Left hindlimb (tissue), 1 donor: ENCODE measurements at regions not wholly inside any gene's neighbourhood (a gene's known extent, or its start where the extent isn't known, plus 50 kb on each side); places are given as distances from the start of the nearest gene placed in this dataset.

Experiments
- DNase-seq: peaks from one replicate; pipeline ENCODE4 v3.0.0-alpha.2; 2018

- no peak for DNase-seq
Observed at GRCh38 chr3:110711130-110711832, 360.3 kb upstream of the NECTIN3 start.

- no peak for DNase-seq
Observed at GRCh38 chr3:110711851-110712516, 359.6 kb upstream of the NECTIN3 start.

- no peak for DNase-seq
Observed at GRCh38 chr3:110727056-110727455, 344.6 kb upstream of the NECTIN3 start.

GRCh38 chr3:110731148-110731547, 340.5 kb upstream of the NECTIN3 start:
- no peak for DNase-seq

- DNase-seq: no peak
Observed at GRCh38 chr3:110732420-110732819, 339.2 kb upstream of the NECTIN3 start.

- DNase-seq: no peak
Observed at GRCh38 chr3:110733045-110733444, 338.6 kb upstream of the NECTIN3 start.

- no peak for DNase-seq
Observed at GRCh38 chr3:110734524-110734923, 337.1 kb upstream of the NECTIN3 start.

GRCh38 chr3:110736332-110736731, 335.3 kb upstream of the NECTIN3 start:
- DNase-seq: no peak

DNA sequence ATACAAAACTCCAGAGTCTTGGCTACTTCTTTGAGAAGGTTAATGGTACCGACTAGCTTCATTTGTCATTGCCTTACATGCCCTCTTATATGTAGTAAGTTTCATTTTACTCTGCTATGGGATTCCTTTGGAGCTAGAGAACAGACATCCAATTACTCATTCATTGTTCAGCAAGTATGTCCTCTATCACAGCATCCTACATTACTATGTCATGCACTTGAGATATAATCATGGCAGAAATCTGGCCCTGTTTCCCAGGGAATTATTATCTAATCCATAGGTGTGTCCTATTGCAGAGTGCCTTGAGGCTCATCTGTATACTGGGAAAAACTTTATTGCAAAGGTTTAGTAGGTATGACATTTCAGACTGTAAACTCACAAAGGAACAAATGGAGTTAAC, 333.1 kb upstream of the NECTIN3 start:
- DNase-seq: no peak

- DNase-seq: no peak
Observed at GRCh38 chr3:110741891-110742290, 329.7 kb upstream of the NECTIN3 start.

GRCh38 chr3:110743202-110743601, 328.4 kb upstream of the NECTIN3 start:
- no peak for DNase-seq

DNA sequence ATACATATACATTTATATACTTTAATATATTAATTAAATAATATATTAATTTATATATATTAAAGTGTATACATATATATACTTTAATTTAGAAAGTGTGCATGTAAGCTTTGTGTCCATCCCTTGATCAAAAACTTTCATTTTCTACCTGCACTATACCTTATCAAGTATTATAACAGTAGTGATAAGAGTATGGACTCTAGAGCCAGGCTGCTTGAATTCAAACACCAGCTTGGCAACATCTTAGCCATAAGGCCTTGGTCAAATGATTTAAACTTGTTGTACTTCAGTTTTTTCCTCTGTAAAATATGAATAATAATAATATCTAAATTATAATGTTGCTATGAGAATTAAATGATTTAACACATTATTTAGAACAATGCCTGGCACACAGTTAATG, 327.6 kb upstream of the NECTIN3 start:
- no peak for DNase-seq

GRCh38 chr3:110744723-110745122, 326.9 kb upstream of the NECTIN3 start:
- no peak for DNase-seq

DNA sequence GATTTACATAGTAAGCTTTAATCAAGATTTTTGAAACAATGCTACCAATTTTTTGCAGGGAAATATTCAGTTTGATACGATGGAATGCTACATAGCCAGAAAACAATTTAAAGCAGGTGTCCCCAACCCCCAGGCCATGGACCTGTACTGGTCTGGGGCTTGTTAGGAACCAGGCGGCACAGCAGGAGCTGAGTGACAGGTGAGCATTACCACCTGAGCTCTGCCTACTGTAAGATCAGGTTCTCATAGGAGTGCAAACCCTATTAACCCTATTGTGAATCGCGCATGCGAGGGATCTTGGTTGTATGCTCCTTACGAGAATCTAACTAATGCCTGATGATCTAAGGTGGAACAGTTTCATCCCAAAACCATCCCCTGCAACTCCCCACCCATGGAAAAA, 322.6 kb upstream of the NECTIN3 start:
- no peak for DNase-seq

GRCh38 chr3:110750201-110750600, 321.4 kb upstream of the NECTIN3 start:
- DNase-seq: no peak

DNA sequence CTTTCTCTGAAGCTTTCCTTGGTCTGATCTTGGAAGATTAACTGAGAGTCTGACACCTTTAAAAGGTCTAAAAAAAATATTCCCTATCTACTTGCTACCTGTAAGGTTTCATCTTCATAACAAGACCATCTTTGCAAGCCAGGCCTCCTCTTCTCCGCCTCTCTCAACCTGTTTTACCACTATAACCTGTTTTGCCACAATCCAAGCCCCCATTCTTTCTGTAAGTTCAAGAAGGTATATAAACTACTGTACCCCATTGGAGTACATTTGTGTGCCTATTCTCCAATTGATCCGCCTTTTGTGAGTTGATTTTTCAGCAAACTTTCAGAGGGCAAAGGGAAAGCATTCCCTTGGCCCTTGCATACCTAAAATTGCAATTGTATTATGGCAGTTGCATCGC, 319.3 kb upstream of the NECTIN3 start:
- DNase-seq: no peak

DNA sequence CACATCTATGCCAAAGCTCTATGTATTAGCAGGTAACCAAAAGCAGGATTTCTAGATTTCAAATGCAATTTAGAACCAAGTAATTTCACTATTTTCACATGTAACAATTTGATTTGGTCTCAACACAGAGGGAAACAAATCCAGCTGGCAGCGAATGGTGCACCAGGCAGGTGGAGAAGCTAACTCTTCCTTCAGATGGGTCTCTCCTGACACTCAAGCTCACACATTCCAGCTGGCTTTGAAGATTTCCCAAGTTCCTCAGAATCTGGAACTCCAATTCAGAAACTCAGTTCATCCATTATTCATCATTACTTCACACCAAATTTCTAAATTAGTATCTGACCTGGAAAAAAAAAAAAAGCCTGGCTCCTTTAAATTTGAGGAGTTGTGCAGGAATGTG, 318.1 kb upstream of the NECTIN3 start:
- DNase-seq: no peak

DNA sequence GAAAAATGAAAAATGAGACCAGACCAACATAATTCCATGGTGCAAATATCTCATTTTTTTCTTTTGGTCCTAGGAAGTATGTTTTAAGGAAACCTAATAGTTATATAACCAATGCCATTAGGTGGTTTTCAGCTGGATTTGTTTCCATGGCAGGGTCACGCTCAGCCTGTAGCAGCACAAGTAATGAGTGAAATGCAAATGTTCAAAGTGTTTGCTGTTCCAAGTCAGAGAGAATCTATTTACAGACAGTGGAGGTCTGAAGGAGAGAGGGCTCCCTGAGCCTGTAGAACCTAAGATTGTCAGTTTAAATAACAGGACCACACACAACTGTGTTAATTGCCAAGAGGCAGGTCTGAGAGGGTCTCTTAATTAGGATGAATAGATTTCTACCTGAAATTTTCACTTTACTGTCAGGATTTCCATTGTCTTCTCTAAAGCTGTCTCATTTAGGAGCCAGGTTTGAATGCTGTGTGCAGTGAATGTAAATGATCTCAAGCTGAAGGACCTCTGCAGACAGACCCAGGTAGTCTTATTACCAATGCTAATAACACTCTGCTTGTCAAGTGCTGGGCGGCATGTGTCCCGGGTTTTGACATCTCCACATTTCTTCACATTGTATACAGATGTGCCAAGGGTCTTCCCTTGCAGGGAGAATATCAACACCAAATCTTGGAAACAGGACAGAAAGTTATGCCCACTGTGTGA, 317.3 kb upstream of the NECTIN3 start:
- DNase-seq: no peak

- no peak for DNase-seq
Observed at GRCh38 chr3:110755345-110755744, 316.3 kb upstream of the NECTIN3 start.

GRCh38 chr3:110756705-110757104, 314.9 kb upstream of the NECTIN3 start:
- no peak for DNase-seq

GRCh38 chr3:110758208-110758607, 313.4 kb upstream of the NECTIN3 start:
- no peak for DNase-seq

- no peak for DNase-seq
Observed at GRCh38 chr3:110767156-110767555, 304.5 kb upstream of the NECTIN3 start.

DNA sequence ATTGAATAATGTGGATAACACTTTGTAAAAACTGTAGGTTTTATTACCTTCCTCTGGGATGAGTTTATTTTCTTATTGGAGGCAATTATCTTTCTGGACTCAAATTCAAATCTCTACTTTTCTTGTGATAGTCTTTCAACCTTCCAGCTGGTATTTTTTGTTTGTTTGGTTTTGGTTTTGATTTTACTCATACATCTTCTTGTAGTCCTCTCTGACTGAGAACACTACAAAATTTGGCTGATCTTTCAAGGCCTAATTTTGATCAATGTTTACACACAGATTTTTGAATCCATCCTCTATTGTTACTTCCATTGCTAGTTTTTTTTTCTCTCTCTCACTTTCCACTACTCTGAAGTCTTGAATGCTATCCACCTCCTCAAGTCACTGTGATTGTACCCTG, 303.8 kb upstream of the NECTIN3 start:
- DNase-seq: no peak

DNA sequence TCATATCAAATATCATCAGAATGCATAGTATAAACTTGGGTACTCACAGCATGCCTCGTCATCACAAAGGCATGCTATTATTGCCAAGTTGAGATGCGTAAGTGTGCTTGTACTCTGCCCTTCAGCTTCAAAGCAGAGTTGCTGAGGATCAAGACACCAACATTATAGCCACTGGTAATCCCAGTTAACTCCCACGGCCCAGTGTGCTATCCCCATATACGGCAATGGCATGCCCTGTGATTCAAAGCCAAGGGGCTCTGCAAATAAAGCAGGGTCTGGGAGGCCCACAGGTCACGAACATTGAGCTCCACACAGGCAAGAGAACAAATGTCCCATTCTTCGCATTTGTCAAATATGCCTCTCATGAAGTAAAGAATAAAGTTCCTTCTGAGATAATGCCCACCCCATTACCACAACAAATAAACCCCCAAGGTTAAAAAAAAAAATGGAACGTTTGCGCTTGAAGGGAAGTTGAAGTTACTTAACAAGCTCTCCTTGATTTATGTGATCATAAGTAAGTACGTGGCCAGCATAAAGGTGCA, 298.1 kb upstream of the NECTIN3 start:
- no peak for DNase-seq
